Fibroblast of lung (primary cell): ENCODE measurements at regions not wholly inside any gene's neighbourhood (a gene's known extent, or its start where the extent isn't known, plus 50 kb on each side); places are given as distances from the start of the nearest gene placed in this dataset.

Experiments used
- DNase-seq, 2 donors: peaks; one replicate each; pipeline versions ENCODE4 v3.0.0 to v3.0.0-alpha.2; 2010; ENCODE audit warnings: low read depth in 2 of 2
- H2AFZ ChIP-seq: 2 replicates; pipeline ENCODE4 v1.5.1; 2012; ENCODE audit warnings: low read length, control low read depth, inconsistent platforms
- H3K27ac ChIP-seq: 2 replicates; pipeline ENCODE4 v1.5.1; 2011; ENCODE audit warnings: low read length, control low read depth; ENCODE audit not compliant: insufficient read depth
- H3K27me3 ChIP-seq: 2 replicates; pipeline ENCODE4 v1.5.1; 2011; ENCODE audit warnings: mild to moderate bottlenecking, low read length; ENCODE audit not compliant: control insufficient read depth, insufficient read depth
- H3K36me3 ChIP-seq: 2 replicates; pipeline ENCODE4 v1.5.1; 2011; ENCODE audit warnings: low read length; ENCODE audit not compliant: control insufficient read depth, insufficient read depth
- H3K4me1 ChIP-seq: 2 replicates; pipeline ENCODE4 v1.5.1; 2011; ENCODE audit warnings: low read length; ENCODE audit not compliant: control insufficient read depth, insufficient read depth; ENCODE audit errors: extremely low read depth
- H3K4me2 ChIP-seq: 2 replicates; pipeline ENCODE4 v1.5.1; 2011; ENCODE audit warnings: low read length, control low read depth; ENCODE audit not compliant: insufficient read depth; ENCODE audit errors: extremely low read depth
- H3K4me3 ChIP-seq, 4 experiments: fragments of 200-600 bp in 1 of 4; sonication (generic) in 1 of 4; replicated peaks in 1 of 4; 2 replicates each; pipeline ENCODE4 v1.5.1; 2011 to 2016; ENCODE audit warnings: low read length in 4 of 4, low read depth in 3 of 4, mild to moderate bottlenecking in 3 of 4, control low read depth in 2 of 4, inconsistent platforms in 1 of 4, mixed read lengths in 1 of 4; ENCODE audit not compliant: insufficient read depth in 1 of 4; ENCODE audit errors: control extremely low read depth in 1 of 4
- H3K79me2 ChIP-seq: 2 replicates; pipeline ENCODE4 v1.5.1; 2012; ENCODE audit warnings: mild to moderate bottlenecking, low read length, inconsistent platforms; ENCODE audit not compliant: control insufficient read depth, insufficient read depth
- H3K9ac ChIP-seq: 2 replicates; pipeline ENCODE4 v1.5.1; 2011; ENCODE audit warnings: mild to moderate bottlenecking, low read length, control low read depth; ENCODE audit not compliant: insufficient read depth
- H3K9me3 ChIP-seq: 2 replicates; pipeline ENCODE4 v1.5.1; 2012; ENCODE audit warnings: low read depth, low read length; ENCODE audit not compliant: control insufficient read depth, insufficient read depth
- H4K20me1 ChIP-seq: 2 replicates; pipeline ENCODE4 v1.5.1; 2011; ENCODE audit warnings: low read length; ENCODE audit not compliant: control insufficient read depth, insufficient read depth; ENCODE audit errors: extremely low read depth
- CTCF ChIP-seq, 2 donors: IDR thresholded peaks in 1 of 2; conservative IDR thresholded peaks in 1 of 2; 1 replicate in 1 of 2; 2 replicates in 1 of 2; pipeline ENCODE4 v1.5.1; 2011 to 2012; ENCODE audit warnings: low read length in 2 of 2, control low read depth in 1 of 2, inconsistent platforms in 1 of 2, low read depth in 1 of 2, mild to moderate bottlenecking in 1 of 2
- EZH2 ChIP-seq: IDR thresholded peaks from 2 replicates; pipeline ENCODE4 v1.5.1; 2012; ENCODE audit warnings: low read length, control low read depth, mild to moderate bottlenecking; ENCODE audit errors: missing control alignments

- H3K9ac ChIP-seq = no peak overlapping the region
- H3K4me3 ChIP-seq = no peak overlapping the region
- H3K4me1 ChIP-seq = peaks cover 2% of the 10 kb centered on the region
- H3K27me3 ChIP-seq = no peaks in the 10 kb centered on the region
- H3K4me2 ChIP-seq = no peak overlapping the region
- H3K36me3 ChIP-seq = no peaks in the 10 kb centered on the region
- no peaks in the 10 kb centered on the region for H4K20me1 ChIP-seq
- H3K27ac ChIP-seq = no peak overlapping the region
- no peak overlapping the region for H2AFZ ChIP-seq
- DNase-seq = peak in 1 of 2 donors; percentile 38
- TF ChIP-seq EZH2 (no peak), CTCF (conservative IDR thresholded peaks at IDR 0.05 in 1 of 2, IDR thresholded peaks at IDR 0.05 in 1 of 2; ENCODE audit: low read depth in 1 of 2, low read length in 2 of 2) (no peak)
- no peaks in the 10 kb centered on the region for H3K9me3 ChIP-seq
- H3K79me2 ChIP-seq = no peaks in the 10 kb centered on the region
Observed at GRCh38 chrX:150165776-150166610, 197.1 kb upstream of the MAMLD1 start.

GRCh38 chrX:150167482-150168324, 195.4 kb upstream of the MAMLD1 start:
- no peak overlapping the region for H3K9ac ChIP-seq
- no peak overlapping the region for H3K4me3 ChIP-seq
- no peaks in the 10 kb centered on the region for H3K79me2 ChIP-seq
- no peaks in the 10 kb centered on the region for H3K36me3 ChIP-seq
- no peak for DNase-seq
- TF ChIP-seq EZH2 (no peak), CTCF (conservative IDR thresholded peaks at IDR 0.05 in 1 of 2, IDR thresholded peaks at IDR 0.05 in 1 of 2; ENCODE audit: low read depth in 1 of 2, low read length in 2 of 2) (no peak)
- no peaks in the 10 kb centered on the region for H3K9me3 ChIP-seq
- no peak overlapping the region for H3K4me2 ChIP-seq
- no peak overlapping the region for H3K27ac ChIP-seq
- no peaks in the 10 kb centered on the region for H3K4me1 ChIP-seq
- no peaks in the 10 kb centered on the region for H4K20me1 ChIP-seq
- H3K27me3 ChIP-seq = no peaks in the 10 kb centered on the region
- no peak overlapping the region for H2AFZ ChIP-seq

GRCh38 chrX:150182161-150182560, 181.0 kb upstream of the MAMLD1 start:
- no peak overlapping the region for H3K4me2 ChIP-seq
- no peaks in the 10 kb centered on the region for H3K9me3 ChIP-seq
- TF ChIP-seq EZH2 = no peak
- no peak for TF ChIP-seq CTCF (conservative IDR thresholded peaks at IDR 0.05 in 1 of 2, IDR thresholded peaks at IDR 0.05 in 1 of 2; ENCODE audit: low read depth in 1 of 2, low read length in 2 of 2)
- H3K36me3 ChIP-seq = no peaks in the 10 kb centered on the region
- H2AFZ ChIP-seq = no peak overlapping the region
- H4K20me1 ChIP-seq = no peaks in the 10 kb centered on the region
- H3K27ac ChIP-seq = no peak overlapping the region
- no peaks in the 10 kb centered on the region for H3K79me2 ChIP-seq
- H3K27me3 ChIP-seq = no peaks in the 10 kb centered on the region
- H3K4me1 ChIP-seq = no peaks in the 10 kb centered on the region
- no peak overlapping the region for H3K9ac ChIP-seq
- H3K4me3 ChIP-seq = no peak overlapping the region
- peak in 1 of 2 donors; percentile 48 for DNase-seq
